ENCODE measurements at regions not wholly inside any gene's neighbourhood (a gene's known extent, or its start where the extent isn't known, plus 50 kb on each side); places are given as distances from the start of the nearest gene placed in this dataset.
"Not testable (repeated sequence)": the region's sequence is repeated elsewhere in the genome, so short reads cannot be mapped to it uniquely, and the experiment has no call there.

DNA sequence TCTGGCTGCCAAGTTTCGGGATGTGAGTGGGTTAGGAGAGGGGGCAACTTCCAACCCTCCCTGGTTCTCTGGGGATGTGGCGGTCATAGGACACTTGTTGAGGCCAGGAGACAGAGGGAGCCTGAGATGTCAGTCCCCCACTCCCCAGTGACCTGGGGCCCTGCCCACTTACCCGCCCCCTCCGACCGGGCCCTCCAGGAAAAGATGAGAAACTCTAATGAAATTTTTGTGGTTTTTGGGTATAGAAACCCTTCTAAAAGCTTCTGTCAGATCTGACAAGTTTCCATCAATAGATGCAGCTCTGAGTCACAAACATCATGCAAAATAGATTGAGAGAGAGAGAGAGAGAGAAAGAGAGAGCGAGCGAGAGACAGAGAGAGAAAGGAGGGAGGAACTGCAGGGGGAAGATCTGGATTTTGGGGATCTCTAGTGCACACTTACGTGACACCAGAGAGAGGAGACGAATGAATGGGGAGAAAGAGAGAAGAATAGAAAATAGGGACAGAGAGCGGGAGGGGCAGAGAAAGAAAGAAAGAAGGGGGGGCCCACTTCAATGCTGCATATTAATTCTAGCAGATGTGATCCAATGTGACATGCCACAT lies 94.0 kb downstream of the PTPRS start:
- Histone ChIP-seq H3K27me3 (no peaks in the 10 kb centered on the region), H3K36me3 (no peaks in the 10 kb centered on the region), H3K4me1 (no peaks in the 10 kb centered on the region), H3K27ac (no peak overlapping the region), H3K4me3 (no peak overlapping the region), H3K9me3 (no peaks in the 10 kb centered on the region)
- TF ChIP-seq, protein P1, sequence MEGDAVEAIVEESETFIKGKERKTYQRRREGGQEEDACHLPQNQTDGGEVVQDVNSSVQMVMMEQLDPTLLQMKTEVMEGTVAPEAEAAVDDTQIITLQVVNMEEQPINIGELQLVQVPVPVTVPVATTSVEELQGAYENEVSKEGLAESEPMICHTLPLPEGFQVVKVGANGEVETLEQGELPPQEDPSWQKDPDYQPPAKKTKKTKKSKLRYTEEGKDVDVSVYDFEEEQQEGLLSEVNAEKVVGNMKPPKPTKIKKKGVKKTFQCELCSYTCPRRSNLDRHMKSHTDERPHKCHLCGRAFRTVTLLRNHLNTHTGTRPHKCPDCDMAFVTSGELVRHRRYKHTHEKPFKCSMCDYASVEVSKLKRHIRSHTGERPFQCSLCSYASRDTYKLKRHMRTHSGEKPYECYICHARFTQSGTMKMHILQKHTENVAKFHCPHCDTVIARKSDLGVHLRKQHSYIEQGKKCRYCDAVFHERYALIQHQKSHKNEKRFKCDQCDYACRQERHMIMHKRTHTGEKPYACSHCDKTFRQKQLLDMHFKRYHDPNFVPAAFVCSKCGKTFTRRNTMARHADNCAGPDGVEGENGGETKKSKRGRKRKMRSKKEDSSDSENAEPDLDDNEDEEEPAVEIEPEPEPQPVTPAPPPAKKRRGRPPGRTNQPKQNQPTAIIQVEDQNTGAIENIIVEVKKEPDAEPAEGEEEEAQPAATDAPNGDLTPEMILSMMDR (IDR thresholded peaks at IDR 0.05), result no peak
- TF ChIP-seq POLR2A (IDR thresholded peaks at IDR 0.05), result no peak
- ATAC-seq (no peak), DNase-seq (no peak)
- WGBS (ENCODE audit: insufficient coverage, low coverage, low lambda C conversion rate, missing lambda C conversion rate), result 66% methylated on average over 5 of the region's 10 CpGs
- intact Hi-C loops (cut with DNase I), result no loop called here

DNA sequence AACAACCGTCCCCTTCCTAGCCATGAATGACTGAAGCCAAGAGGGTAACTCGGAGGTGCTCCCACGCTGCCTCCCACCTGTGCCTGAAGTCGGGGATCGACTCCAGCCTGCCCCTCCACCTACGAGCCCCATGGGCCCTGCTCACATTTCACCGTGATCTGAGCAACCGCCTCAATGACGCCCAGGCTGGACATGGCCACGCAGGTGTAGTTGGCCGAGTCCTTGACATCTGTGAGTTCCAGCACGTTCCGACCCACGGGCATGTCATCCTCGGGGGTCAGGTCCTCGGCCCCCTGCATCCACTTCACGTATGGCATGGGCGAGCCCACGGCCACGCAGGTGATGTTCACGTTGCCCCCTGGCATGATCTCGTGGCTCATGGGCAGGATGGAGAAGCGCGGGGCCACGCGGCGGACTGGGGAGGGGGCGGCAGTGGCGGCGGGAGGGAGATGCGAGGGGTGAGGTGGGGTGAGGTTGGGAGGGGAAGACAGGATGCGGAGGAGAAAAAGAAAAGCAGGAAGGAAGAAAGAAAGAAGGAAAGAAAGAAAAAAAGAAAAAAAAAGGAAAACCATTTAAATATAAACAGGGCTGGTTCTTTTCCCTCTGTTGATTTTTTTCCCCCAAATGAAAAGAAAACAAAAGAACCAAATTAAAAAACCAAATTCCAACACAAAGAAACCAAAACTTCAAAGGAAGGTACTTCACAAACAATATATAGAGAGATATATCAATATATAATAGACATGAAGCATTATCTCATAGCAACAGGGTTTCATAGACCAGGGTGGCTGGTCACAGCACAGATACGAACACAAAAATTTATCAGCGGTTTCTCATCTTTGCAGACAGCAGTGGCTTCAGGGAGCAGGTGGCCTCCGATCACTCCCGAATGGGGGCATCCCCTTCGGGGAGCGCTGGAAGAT lies 94.7 kb downstream of the PTPRS start:
- 73% methylated on average over 17 of the region's 38 CpGs for WGBS (ENCODE audit: insufficient coverage, low coverage, low lambda C conversion rate, missing lambda C conversion rate)
- TF ChIP-seq, protein P1 (IDR thresholded peaks at IDR 0.05), result no peak
- TF ChIP-seq POLR2A (IDR thresholded peaks at IDR 0.05), result no peak
- H3K27ac ChIP-seq, result no peak overlapping the region
- DNase-seq (no peak), ATAC-seq (no peak)
- intact Hi-C loops (cut with DNase I), result no loop called here
- no peaks in the 10 kb centered on the region for H3K36me3 ChIP-seq
- H3K4me1 ChIP-seq, result no peaks in the 10 kb centered on the region
- H3K4me3 ChIP-seq, result no peak overlapping the region
- H3K27me3 ChIP-seq, result no peaks in the 10 kb centered on the region
- no peaks in the 10 kb centered on the region for H3K9me3 ChIP-seq

DNA sequence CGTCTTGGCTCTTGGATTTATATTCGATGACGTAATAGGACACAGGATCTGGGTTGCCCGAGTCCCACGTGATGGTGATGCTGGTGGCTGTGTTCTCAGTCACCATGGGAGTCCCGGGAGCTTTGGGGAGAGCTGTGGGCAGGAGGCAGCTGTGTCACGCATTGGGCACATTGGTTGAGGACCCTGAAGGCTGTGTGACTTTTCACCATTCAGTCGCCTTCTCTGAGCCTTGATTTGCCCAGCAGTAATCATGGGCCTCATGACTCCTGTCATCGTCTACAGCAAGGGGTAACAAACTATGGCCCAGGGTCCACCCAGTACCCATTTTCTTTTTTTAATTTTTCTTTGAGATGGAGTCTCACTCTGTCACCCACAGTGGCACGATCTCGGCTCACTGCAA lies 96.3 kb downstream of the PTPRS start:
- ATAC-seq, result no peak
- Histone ChIP-seq H3K36me3 (no peaks in the 10 kb centered on the region), H3K4me3 (no peak overlapping the region), H3K27me3 (no peaks in the 10 kb centered on the region), H3K9me3 (no peaks in the 10 kb centered on the region), H3K4me1 (no peaks in the 10 kb centered on the region), H3K27ac (no peak overlapping the region)
- DNase-seq, result no peak
- no peak for TF ChIP-seq POLR2A (IDR thresholded peaks at IDR 0.05)
- TF ChIP-seq, protein P1 (IDR thresholded peaks at IDR 0.05), result no peak
- WGBS (ENCODE audit: insufficient coverage, low coverage, low lambda C conversion rate, missing lambda C conversion rate), result 92% methylated on average over 2 of the region's 11 CpGs
- intact Hi-C loops (cut with DNase I), result no loop called here

DNA sequence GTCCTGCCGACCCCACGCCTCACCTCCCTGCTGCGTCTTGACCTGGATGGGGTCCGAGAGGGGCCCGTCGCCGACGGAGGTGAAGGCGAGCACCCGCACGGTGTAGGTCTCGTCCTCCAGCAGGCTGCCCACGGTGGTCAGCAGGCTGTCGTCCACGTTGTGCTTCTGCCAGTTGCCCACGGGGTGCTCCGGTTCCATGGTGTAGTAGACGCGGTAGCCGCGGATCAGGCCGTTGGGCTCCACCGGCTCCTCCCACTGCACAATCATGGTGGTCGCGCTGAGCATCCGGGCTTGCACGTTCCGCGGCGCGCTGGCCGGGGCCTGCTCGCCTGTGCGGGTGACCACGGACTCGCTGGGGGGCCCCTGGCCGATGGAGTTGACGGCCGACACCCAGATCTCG lies 96.7 kb downstream of the PTPRS start:
- TF ChIP-seq POLR2A (IDR thresholded peaks at IDR 0.05), result no peak
- TF ChIP-seq, protein P1 (IDR thresholded peaks at IDR 0.05), result no peak
- Histone ChIP-seq H3K36me3 (no peaks in the 10 kb centered on the region), H3K27me3 (no peaks in the 10 kb centered on the region), H3K4me1 (no peaks in the 10 kb centered on the region), H3K4me3 (no peak overlapping the region), H3K9me3 (no peaks in the 10 kb centered on the region), H3K27ac (no peak overlapping the region)
- intact Hi-C loops (cut with DNase I), result no loop called here
- no peak for ATAC-seq
- DNase-seq, result no peak
- 85% methylated on average over 4 of the region's 40 CpGs for WGBS (ENCODE audit: insufficient coverage, low coverage, low lambda C conversion rate, missing lambda C conversion rate)

DNA sequence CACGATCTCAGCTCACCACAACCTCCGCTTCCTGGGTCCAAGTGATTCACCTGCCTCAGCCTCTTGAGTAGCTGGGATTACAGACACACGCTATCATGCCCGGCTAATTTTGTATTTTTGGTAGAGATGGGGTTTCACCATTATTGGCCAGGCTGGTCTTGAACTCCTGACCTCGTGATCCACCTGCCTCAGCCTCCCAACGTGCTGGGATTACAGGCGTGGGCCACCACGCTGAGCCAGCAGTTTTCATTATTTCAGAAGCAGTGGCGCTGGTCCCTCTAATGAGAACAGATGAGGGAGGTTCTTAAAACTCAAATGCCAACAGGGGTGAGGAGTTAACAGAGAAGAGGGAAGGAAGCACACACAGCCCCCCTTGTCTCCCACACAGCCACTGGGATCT lies 98.7 kb downstream of the PTPRS start:
- intact Hi-C loops (cut with DNase I); ATAC-seq; H3K27me3 ChIP-seq; H3K4me1 ChIP-seq; H3K36me3 ChIP-seq; H3K4me3 ChIP-seq; H3K27ac ChIP-seq; H3K9me3 ChIP-seq; DNase-seq: not testable (repeated sequence)
- 83% methylated on average over 6 of the region's 9 CpGs for WGBS (ENCODE audit: insufficient coverage, low coverage, low lambda C conversion rate, missing lambda C conversion rate)

Measured in right lobe of liver (tissue), 6 donors.